Esophagus (tissue), 2 donors: ENCODE measurements at regions not wholly inside any gene's neighbourhood (a gene's known extent, or its start where the extent isn't known, plus 50 kb on each side); places are given as distances from the start of the nearest gene placed in this dataset.

ENCODE experiments used
- H3K27ac ChIP-seq, 2 donors: one replicate each; pipeline ENCODE4 v1.5.1; 2013; ENCODE audit warnings: low read depth in 2 of 2, mild to moderate bottlenecking in 2 of 2, inconsistent platforms in 1 of 2, low read length in 1 of 2, moderate library complexity in 1 of 2
- H3K27me3 ChIP-seq, 2 donors: one replicate each; pipeline ENCODE4 v1.6.1; 2013; ENCODE audit warnings: low read length in 2 of 2, control low read depth in 1 of 2, mild to moderate bottlenecking in 1 of 2; ENCODE audit not compliant: insufficient read depth in 2 of 2, control insufficient read depth in 1 of 2
- H3K36me3 ChIP-seq, 2 donors: one replicate each; pipeline ENCODE4 v1.6.1; 2013; ENCODE audit warnings: low read length in 1 of 2; ENCODE audit not compliant: control insufficient read depth in 2 of 2, insufficient read depth in 2 of 2
- H3K4me1 ChIP-seq, 2 donors: one replicate each; pipeline ENCODE4 v1.6.1; 2013; ENCODE audit warnings: low read length in 1 of 2; ENCODE audit not compliant: control insufficient read depth in 2 of 2, insufficient read depth in 2 of 2
- H3K4me3 ChIP-seq, 2 donors: one replicate each; pipeline ENCODE4 v1.5.1; 2013; ENCODE audit warnings: low read length in 2 of 2, mild to moderate bottlenecking in 2 of 2, low read depth in 1 of 2, moderate library complexity in 1 of 2
- H3K9me3 ChIP-seq, 2 donors: one replicate each; pipeline ENCODE4 v1.6.1; 2013; ENCODE audit warnings: mild to moderate bottlenecking in 2 of 2, low read depth in 1 of 2, low read length in 1 of 2, moderate library complexity in 1 of 2; ENCODE audit not compliant: control insufficient read depth in 2 of 2, insufficient read depth in 1 of 2
- WGBS, 2 donors: extraction: QIAGEN DNeasy Blood & Tissue Kit; methylation state at CpG; one replicate each; pipeline ENCODE4 v1.1.7; 2013; 5-methylcytosine and 5-hydroxymethylcytosine counted together
- donor health status: healthy with polysubstance abuse.
- donor health status: Bipolar disorder and iron deficiency.

DNA sequence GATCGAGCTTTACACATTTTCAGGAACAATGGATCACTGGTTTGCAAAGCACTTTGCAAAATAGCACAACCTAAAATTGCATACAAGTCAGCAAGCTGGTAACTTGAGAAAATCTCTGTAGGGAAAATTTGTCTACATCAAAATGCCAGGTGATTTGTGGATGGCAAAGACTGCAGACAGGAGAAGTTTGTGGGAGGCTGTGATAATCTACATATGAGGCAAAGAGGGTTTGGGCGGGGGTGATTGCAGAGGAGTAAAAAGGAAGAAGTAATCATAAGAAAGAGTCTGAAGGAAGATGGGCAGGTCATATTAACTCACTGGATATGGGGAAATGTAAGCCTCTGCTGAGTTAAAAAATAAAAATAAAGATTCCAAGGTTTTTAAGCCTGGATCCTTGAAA, 166.3 kb upstream of the STXBP5 start:
- Histone ChIP-seq H3K4me1 (no peaks in the 10 kb centered on the region), H3K36me3 (no peaks in the 10 kb centered on the region), H3K27ac (no peak overlapping the region), H3K4me3 (no peak overlapping the region), H3K27me3 (no peaks in the 10 kb centered on the region), H3K9me3 (no peaks in the 10 kb centered on the region)
- WGBS, 2 donors: 85 to 90% methylated on average over 2 of the region's 2 CpGs

DNA sequence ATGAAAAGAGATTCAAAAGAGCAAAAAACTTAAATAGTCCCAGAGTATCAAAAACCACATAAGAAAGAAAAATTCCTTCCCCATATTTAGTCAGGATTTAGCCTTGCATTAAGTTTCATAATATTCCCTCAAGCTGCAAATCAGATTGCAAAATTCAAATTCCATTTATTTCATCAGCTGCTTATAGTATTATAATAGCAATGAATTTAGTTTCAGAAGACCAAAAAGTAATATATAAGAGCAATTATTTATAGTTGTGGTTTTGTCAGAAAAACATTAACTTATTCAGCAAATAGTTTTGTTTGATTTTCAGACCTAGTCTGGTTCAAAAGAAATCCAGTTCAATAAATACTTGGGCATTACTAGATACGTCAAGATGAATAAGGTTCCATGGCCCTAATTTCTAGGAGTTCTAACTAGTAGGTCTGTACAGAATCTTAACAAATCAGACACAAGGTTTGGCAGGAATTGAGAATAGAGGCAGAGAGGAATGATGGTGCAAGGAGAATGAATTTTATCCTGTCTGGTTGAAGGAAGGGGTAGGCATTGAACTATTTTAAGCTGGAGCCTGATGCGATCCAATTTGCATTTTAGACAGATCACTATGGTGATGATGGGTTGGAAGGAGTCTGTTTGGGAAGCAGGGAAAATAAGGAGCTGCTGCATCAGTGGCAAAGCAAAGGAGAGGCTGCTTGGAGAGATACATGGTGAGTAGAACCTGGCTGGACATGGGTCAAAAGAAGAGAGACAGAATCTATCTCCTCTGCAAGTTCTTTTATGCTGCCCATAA, 163.9 kb upstream of the STXBP5 start:
- H3K27me3 ChIP-seq: no peaks in the 10 kb centered on the region
- no peak overlapping the region for H3K27ac ChIP-seq
- no peaks in the 10 kb centered on the region for H3K4me1 ChIP-seq
- no peak overlapping the region for H3K4me3 ChIP-seq
- H3K9me3 ChIP-seq: peaks cover 3% of the 10 kb centered on the region in 2 donors
- no peaks in the 10 kb centered on the region for H3K36me3 ChIP-seq
- WGBS, 2 donors: 70 to 75% methylated on average over 2 of the region's 2 CpGs

DNA sequence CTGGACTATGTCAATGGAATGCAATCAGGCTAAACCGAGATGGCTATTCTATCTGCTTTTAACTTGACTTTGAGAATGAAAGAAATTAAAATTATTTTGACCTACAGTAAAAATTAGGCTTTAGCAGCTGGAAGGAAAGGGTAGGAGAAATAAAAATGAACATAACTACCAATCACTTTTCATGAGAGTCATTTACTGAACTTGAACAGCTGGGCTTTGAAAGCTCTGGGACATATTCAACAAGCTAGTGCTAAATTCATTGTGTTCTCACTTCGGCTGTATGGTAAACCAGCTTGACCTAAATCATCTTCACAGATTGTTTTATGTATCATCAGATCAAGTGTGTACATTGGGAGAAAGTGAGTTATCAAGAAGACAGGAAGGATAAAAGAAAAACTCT, 161.5 kb upstream of the STXBP5 start:
- Histone ChIP-seq H3K9me3 (peaks cover 3% of the 10 kb centered on the region in 2 donors), H3K27me3 (no peaks in the 10 kb centered on the region), H3K4me1 (no peaks in the 10 kb centered on the region), H3K4me3 (no peak overlapping the region), H3K36me3 (no peaks in the 10 kb centered on the region), H3K27ac (no peak overlapping the region)
- WGBS, 2 donors: 75 to 86% methylated on average over 2 of the region's 2 CpGs

DNA sequence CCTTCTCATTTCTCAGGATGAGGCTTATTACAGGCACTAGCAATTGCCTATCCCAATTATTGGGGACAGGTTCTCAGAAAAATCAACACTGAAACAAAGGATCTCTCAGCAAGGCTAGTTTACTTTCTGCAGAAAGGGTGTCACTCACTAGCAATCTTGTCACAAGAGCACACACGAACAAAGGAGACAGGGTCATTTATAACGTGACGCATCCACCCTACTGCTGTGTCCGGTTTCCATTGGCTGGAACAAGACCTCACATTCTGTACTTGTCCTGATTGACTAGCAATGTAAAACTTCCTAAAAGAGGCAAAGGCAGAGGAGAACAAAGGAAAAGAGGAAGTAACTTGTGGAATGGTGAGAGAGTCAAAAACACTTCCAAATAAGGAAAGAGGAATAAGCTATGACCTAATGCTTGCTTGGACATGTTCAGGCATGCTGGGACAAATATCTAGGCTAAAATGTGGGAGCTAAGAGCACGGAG, 160.2 kb upstream of the STXBP5 start:
- no peaks in the 10 kb centered on the region for H3K4me1 ChIP-seq
- peaks cover 3% of the 10 kb centered on the region in 2 donors for H3K9me3 ChIP-seq
- 75 to 81% methylated on average over 5 of the region's 5 CpGs for WGBS, 2 donors

DNA sequence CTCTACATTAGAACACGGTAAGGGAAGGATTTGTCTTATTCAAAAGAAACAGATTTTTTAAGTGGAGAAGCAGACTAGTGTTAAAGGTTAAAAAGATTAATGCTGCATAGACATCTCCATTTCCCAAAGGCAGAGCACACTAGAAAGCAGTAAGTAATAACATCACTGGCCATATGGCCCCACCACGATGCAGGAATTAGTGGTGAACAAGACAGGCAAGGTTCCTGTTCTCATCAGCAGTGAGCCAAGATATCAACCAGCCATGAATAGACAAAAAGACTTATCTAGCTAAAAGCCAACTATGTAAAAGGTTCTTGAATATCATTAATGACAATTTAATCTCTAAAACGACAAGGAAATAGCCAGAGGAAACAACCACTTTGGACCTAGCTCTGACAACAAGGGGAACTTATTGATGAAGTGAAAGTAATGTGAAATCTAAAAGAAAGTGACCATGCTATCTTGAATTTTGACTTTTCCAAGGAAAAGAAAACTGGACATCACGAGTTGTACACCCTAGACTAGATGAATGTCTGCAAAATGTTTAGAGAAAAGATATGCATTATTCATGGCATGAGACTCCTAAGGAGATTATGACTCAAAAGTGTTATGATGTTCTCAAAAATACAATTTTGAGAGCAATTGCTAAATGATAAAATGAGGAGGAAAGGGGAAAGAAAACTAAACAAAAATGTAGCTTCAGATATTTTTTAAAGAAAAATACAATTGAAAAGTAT, 157.9 kb upstream of the STXBP5 start:
- Histone ChIP-seq H3K9me3 (peaks cover 3% of the 10 kb centered on the region in 2 donors), H3K36me3 (no peaks in the 10 kb centered on the region)
- 43 to 52% methylated on average over 4 of the region's 4 CpGs for WGBS, 2 donors

More for the DNA sequence above, 160.2 kb upstream of the STXBP5 start:
- H3K4me3 ChIP-seq: no peak overlapping the region
- no peaks in the 10 kb centered on the region for H3K27me3 ChIP-seq
- no peaks in the 10 kb centered on the region for H3K36me3 ChIP-seq
- H3K27ac ChIP-seq: no peak overlapping the region

DNA sequence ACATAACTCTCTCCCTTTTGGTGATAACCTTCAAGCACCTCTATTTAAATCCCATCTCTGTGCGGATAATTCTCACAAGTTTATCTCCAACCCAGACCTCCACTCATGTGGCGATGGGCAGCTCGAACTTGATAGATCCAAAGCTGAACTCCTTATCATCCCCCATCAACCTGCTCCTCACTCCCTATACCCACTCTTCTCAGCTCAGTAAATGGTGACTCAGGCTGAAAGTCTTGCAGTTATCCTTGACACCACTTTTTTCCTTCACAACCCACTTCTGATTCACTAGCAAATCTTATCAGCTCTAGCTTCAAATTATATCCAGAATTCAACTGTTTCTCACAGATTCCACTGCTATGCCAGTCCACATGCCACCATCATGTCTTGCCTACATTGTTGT, 155.3 kb upstream of the STXBP5 start:
- WGBS, 2 donors: 93 to 94% methylated on average over 3 of the region's 3 CpGs
- H3K27ac ChIP-seq: no peak overlapping the region
- no peaks in the 10 kb centered on the region for H3K4me1 ChIP-seq
- peaks cover under 1 to 2% of the 10 kb centered on the region in 2 donors for H3K9me3 ChIP-seq
- no peaks in the 10 kb centered on the region for H3K27me3 ChIP-seq
- no peak overlapping the region for H3K4me3 ChIP-seq
- no peaks in the 10 kb centered on the region for H3K36me3 ChIP-seq

More for the DNA sequence above, 157.9 kb upstream of the STXBP5 start:
- no peaks in the 10 kb centered on the region for H3K4me1 ChIP-seq
- no peak overlapping the region for H3K4me3 ChIP-seq
- H3K27me3 ChIP-seq: no peaks in the 10 kb centered on the region
- H3K27ac ChIP-seq: no peak overlapping the region

DNA sequence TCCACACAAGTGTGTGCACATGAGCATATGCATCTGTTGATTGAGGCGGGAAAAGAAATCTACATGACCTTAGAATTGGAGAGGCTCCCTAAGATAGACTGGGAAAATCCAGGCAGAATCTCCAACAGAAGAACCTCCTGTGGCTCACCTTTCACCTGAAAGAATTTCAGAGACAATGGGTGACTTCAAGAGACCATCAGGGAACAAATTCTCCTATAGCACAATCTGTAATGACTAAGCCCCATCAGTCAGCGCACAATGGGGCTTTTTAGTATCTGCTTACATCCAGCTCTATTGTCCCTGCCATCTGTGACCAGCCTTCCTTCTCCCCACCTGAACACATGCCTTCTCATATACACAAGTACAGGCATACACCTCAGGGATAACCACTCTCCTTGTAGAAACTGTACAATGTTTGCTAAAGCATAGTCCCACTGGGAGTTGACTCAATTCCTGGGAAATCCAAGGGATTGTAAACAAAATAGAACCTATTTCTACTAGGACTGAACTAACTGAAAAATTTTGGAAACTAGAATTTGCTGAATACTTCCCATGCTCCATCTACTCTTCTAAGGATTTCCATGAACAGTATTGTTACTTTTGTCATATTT, 150.8 kb upstream of the STXBP5 start:
- H3K27me3 ChIP-seq: no peaks in the 10 kb centered on the region
- no peaks in the 10 kb centered on the region for H3K4me1 ChIP-seq
- WGBS, 2 donors: 93 to 97% methylated on average over 2 of the region's 2 CpGs
- H3K4me3 ChIP-seq: no peak overlapping the region
- H3K36me3 ChIP-seq: no peaks in the 10 kb centered on the region
- no peaks in the 10 kb centered on the region for H3K9me3 ChIP-seq
- H3K27ac ChIP-seq: no peak overlapping the region

DNA sequence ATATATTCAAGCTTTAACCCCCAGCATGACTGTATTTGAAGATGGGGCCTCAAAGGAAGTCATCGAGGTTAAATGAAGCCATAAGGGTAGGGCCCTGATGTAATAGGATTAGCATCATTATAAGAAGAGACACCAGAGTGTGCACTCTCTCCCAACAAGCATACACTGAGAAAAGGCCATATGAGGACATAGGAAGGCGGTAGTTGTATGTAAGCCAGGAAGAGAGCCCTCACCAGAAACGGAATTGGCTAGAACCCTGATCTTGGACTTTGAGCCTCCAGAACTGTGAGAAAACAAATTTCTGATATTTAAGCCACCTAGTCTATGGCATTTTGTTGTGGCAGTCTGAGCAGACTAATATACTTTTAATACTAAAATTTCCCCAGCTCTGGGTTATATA, 150.1 kb upstream of the STXBP5 start:
- Histone ChIP-seq H3K4me3 (no peak overlapping the region), H3K27me3 (no peaks in the 10 kb centered on the region), H3K9me3 (no peaks in the 10 kb centered on the region), H3K27ac (no peak overlapping the region), H3K36me3 (no peaks in the 10 kb centered on the region), H3K4me1 (no peaks in the 10 kb centered on the region)
- WGBS, 2 donors: 70 to 84% methylated on average over 3 of the region's 3 CpGs

DNA sequence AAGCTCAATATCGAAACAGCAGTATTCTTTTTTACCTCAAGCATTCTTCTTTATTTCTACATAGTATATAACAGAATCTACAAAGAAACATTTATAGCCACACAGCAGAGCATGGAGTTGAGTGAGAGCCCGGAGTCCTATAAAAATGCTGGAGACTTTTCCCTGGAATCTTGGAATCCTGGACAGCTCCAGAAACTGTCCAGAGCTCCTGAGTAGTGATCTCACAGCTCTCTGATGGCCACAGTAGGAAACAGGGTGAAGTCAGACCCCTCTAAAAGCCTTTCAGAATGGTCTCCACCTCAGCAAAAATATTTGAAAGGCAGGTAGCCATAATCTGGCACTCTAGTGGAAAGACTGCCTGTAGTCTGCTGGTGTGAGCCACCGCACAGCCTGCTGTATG, 149.3 kb upstream of the STXBP5 start:
- no peak overlapping the region for H3K4me3 ChIP-seq
- no peak overlapping the region for H3K27ac ChIP-seq
- H3K9me3 ChIP-seq: no peaks in the 10 kb centered on the region
- no peaks in the 10 kb centered on the region for H3K36me3 ChIP-seq
- no peaks in the 10 kb centered on the region for H3K27me3 ChIP-seq
- WGBS, 2 donors: 89 to 90% methylated on average over 3 of the region's 3 CpGs
- no peaks in the 10 kb centered on the region for H3K4me1 ChIP-seq
